GM23338 (cell line): ENCODE measurements at regions not wholly inside any gene's neighbourhood (a gene's known extent, or its start where the extent isn't known, plus 50 kb on each side); places are given as distances from the start of the nearest gene placed in this dataset.

Experiments
- ATAC-seq: fragments of 200-7000 bp; cut with Tn5 transposase; 3 replicates; pipeline ENCODE4 v1.9.1; 2020
- DNase-seq: peaks from one replicate; pipeline ENCODE4 v3.0.0-alpha.2; 2015; ENCODE audit warnings: low spot score
- H2AFZ ChIP-seq: fragments of 200-600 bp; sonication (generic); 2 replicates; pipeline ENCODE4 v1.8.0; 2016; ENCODE audit warnings: antibody characterized with exemption, mild to moderate bottlenecking, moderate library complexity
- H3F3A ChIP-seq: fragments of 200-600 bp; sonication (generic); replicated peaks from 2 replicates; pipeline ENCODE4 v1.8.0; 2017; ENCODE audit warnings: antibody characterized with exemption, mixed run types, low read depth
- H3K27ac ChIP-seq: fragments of 200-600 bp; sonication (generic); 2 replicates; pipeline ENCODE4 v1.6.1; 2016; ENCODE audit warnings: low read depth
- H3K27me3 ChIP-seq: fragments of 200-600 bp; sonication (generic); 2 replicates; pipeline ENCODE4 v1.8.0; 2016; ENCODE audit warnings: mild to moderate bottlenecking, mixed run types, moderate library complexity; ENCODE audit not compliant: insufficient read depth
- H3K36me3 ChIP-seq: fragments of 200-600 bp; sonication (generic); 2 replicates; pipeline ENCODE4 v1.8.0; 2016; ENCODE audit warnings: mild to moderate bottlenecking; ENCODE audit not compliant: insufficient read depth
- H3K4me1 ChIP-seq: fragments of 200-600 bp; sonication (generic); 2 replicates; pipeline ENCODE4 v1.8.0; 2016; ENCODE audit warnings: mild to moderate bottlenecking, moderate library complexity; ENCODE audit not compliant: insufficient read depth
- H3K4me2 ChIP-seq: fragments of 200-600 bp; sonication (generic); 2 replicates; pipeline ENCODE4 v1.7.1; 2017; ENCODE audit warnings: mixed run types
- H3K4me3 ChIP-seq: fragments of 200-600 bp; sonication (generic); 2 replicates; pipeline ENCODE4 v1.6.1; 2016; ENCODE audit warnings: mixed run types
- H3K79me2 ChIP-seq: fragments of 200-600 bp; sonication (generic); replicated peaks from 2 replicates; pipeline ENCODE4 v1.8.0; 2017; ENCODE audit warnings: mild to moderate bottlenecking; ENCODE audit not compliant: insufficient read depth
- H3K9me2 ChIP-seq: fragments of 200-600 bp; sonication (generic); 2 replicates; pipeline ENCODE4 v1.8.0; 2017; ENCODE audit not compliant: insufficient read depth
- H4K20me1 ChIP-seq: fragments of 200-600 bp; sonication (generic); replicated peaks from 2 replicates; pipeline ENCODE4 v1.8.0; 2017; ENCODE audit warnings: mild to moderate bottlenecking; ENCODE audit not compliant: insufficient read depth
- H3K27ac Mint-ChIP-seq: 2 replicates; pipeline ENCODE4 v1.8.0; 2020; ENCODE audit warnings: inconsistent platforms, mild to moderate bottlenecking, moderate library complexity, mixed read lengths
- H3K27me3 Mint-ChIP-seq: 3 replicates; pipeline ENCODE4 v1.8.0; 2022; ENCODE audit warnings: low read depth, mild to moderate bottlenecking, moderate library complexity, mixed read lengths, inconsistent platforms; ENCODE audit not compliant: insufficient read depth, poor library complexity
- H3K36me3 Mint-ChIP-seq: 3 replicates; pipeline ENCODE4 v1.8.0; 2021; ENCODE audit warnings: low read depth, mild to moderate bottlenecking, inconsistent platforms, moderate library complexity, mixed read lengths
- H3K4me1 Mint-ChIP-seq: 3 replicates; pipeline ENCODE4 v1.8.0; 2020; ENCODE audit warnings: mild to moderate bottlenecking, inconsistent platforms, mixed read lengths
- H3K4me3 Mint-ChIP-seq: 3 replicates; pipeline ENCODE4 v1.8.0; 2021; ENCODE audit warnings: moderate library complexity, mild to moderate bottlenecking, inconsistent platforms, mixed read lengths
- H3K9me3 Mint-ChIP-seq: 3 replicates; pipeline ENCODE4 v1.8.0; 2020; ENCODE audit warnings: moderate library complexity, mild to moderate bottlenecking, inconsistent platforms, mixed read lengths
- EZH2 ChIP-seq: fragments of 200-600 bp; sonication (generic); IDR thresholded peaks from one replicate; pipeline ENCODE4 v1.8.0; 2017; ENCODE audit warnings: antibody characterized with exemption, mild to moderate bottlenecking, low read depth; ENCODE audit not compliant: unreplicated experiment
- STAT1 ChIP-seq: IDR thresholded peaks from one replicate; pipeline ENCODE4 v1.6.1; 2016; ENCODE audit warnings: antibody characterized with exemption; ENCODE audit not compliant: unreplicated experiment
- TF ChIP-seq, protein P1 (sequence below), 2 experiments: fragments of 200-600 bp in 1 of 2; sonication (generic) in 1 of 2; conservative IDR thresholded peaks; 2 replicates each; pipeline versions ENCODE4 v1.5.1 to v1.6.1; 2016 to 2017; ENCODE audit warnings: antibody characterized with exemption in 2 of 2, low read depth in 2 of 2, mild to moderate bottlenecking in 2 of 2, moderate library complexity in 1 of 2
- TF ChIP-seq, protein P2 (sequence below): IDR thresholded peaks from one replicate; pipeline ENCODE4 v1.6.1; 2018; ENCODE audit warnings: antibody characterized with exemption; ENCODE audit not compliant: unreplicated experiment
- TF ChIP-seq, protein P3 (sequence below): fragments of 250-450 bp; sonication (Bioruptor Pico); IDR thresholded peaks from 2 replicates; pipeline ENCODE4 v1.5.0; 2020; ENCODE audit warnings: mild to moderate bottlenecking, moderate library complexity
- TF ChIP-seq, protein P4 (sequence below): IDR thresholded peaks from 2 replicates; pipeline ENCODE4 v1.6.1; 2016; ENCODE audit warnings: antibody characterized with exemption

DNA sequence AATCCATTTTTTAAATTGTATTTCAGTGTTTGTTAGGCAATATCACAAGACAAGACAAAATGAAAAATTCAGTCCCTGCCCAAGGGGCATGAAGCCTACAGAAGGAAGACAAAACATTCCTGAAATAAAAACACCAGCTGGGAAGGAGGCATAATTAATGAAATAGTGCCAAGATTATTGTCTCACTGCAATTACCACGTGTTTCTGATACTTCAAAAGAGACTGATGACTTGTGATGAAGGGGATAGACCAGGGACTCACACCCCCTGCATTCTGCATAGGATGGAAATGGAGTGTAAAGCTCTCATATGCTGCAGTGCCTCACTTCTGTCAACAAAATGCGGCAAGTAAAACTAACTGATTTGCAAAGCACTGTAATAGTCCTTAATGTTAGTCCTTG is 178.1 kb downstream of the BARD1 start:
- Mint-ChIP-seq H3K27ac (no peak overlapping the region), H3K27me3 (no peaks in the 10 kb centered on the region), H3K4me3 (no peak overlapping the region), H3K4me1 (no peaks in the 10 kb centered on the region), H3K36me3 (no peaks in the 10 kb centered on the region), H3K9me3 (no peaks in the 10 kb centered on the region)
- Histone ChIP-seq H3K4me3 (no peak overlapping the region), H3K27ac (no peak overlapping the region), H3K4me2 (no peak overlapping the region), H3K4me1 (no peaks in the 10 kb centered on the region), H2AFZ (no peak overlapping the region), H3K79me2 (no peaks in the 10 kb centered on the region), H4K20me1 (no peaks in the 10 kb centered on the region), H3K9me2 (no peaks in the 10 kb centered on the region), H3F3A (no peaks in the 10 kb centered on the region), H3K36me3 (no peaks in the 10 kb centered on the region), H3K27me3 (no peaks in the 10 kb centered on the region)
- no peak for DNase-seq
- no peak for TF ChIP-seq STAT1
- TF ChIP-seq, protein P1, sequence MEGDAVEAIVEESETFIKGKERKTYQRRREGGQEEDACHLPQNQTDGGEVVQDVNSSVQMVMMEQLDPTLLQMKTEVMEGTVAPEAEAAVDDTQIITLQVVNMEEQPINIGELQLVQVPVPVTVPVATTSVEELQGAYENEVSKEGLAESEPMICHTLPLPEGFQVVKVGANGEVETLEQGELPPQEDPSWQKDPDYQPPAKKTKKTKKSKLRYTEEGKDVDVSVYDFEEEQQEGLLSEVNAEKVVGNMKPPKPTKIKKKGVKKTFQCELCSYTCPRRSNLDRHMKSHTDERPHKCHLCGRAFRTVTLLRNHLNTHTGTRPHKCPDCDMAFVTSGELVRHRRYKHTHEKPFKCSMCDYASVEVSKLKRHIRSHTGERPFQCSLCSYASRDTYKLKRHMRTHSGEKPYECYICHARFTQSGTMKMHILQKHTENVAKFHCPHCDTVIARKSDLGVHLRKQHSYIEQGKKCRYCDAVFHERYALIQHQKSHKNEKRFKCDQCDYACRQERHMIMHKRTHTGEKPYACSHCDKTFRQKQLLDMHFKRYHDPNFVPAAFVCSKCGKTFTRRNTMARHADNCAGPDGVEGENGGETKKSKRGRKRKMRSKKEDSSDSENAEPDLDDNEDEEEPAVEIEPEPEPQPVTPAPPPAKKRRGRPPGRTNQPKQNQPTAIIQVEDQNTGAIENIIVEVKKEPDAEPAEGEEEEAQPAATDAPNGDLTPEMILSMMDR (conservative IDR thresholded peaks at IDR 0.05; ENCODE audit: low read depth in 2 of 2), result no peak
- TF ChIP-seq, protein P2, sequence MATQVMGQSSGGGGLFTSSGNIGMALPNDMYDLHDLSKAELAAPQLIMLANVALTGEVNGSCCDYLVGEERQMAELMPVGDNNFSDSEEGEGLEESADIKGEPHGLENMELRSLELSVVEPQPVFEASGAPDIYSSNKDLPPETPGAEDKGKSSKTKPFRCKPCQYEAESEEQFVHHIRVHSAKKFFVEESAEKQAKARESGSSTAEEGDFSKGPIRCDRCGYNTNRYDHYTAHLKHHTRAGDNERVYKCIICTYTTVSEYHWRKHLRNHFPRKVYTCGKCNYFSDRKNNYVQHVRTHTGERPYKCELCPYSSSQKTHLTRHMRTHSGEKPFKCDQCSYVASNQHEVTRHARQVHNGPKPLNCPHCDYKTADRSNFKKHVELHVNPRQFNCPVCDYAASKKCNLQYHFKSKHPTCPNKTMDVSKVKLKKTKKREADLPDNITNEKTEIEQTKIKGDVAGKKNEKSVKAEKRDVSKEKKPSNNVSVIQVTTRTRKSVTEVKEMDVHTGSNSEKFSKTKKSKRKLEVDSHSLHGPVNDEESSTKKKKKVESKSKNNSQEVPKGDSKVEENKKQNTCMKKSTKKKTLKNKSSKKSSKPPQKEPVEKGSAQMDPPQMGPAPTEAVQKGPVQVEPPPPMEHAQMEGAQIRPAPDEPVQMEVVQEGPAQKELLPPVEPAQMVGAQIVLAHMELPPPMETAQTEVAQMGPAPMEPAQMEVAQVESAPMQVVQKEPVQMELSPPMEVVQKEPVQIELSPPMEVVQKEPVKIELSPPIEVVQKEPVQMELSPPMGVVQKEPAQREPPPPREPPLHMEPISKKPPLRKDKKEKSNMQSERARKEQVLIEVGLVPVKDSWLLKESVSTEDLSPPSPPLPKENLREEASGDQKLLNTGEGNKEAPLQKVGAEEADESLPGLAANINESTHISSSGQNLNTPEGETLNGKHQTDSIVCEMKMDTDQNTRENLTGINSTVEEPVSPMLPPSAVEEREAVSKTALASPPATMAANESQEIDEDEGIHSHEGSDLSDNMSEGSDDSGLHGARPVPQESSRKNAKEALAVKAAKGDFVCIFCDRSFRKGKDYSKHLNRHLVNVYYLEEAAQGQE, result no peak
- TF ChIP-seq, protein P3, sequence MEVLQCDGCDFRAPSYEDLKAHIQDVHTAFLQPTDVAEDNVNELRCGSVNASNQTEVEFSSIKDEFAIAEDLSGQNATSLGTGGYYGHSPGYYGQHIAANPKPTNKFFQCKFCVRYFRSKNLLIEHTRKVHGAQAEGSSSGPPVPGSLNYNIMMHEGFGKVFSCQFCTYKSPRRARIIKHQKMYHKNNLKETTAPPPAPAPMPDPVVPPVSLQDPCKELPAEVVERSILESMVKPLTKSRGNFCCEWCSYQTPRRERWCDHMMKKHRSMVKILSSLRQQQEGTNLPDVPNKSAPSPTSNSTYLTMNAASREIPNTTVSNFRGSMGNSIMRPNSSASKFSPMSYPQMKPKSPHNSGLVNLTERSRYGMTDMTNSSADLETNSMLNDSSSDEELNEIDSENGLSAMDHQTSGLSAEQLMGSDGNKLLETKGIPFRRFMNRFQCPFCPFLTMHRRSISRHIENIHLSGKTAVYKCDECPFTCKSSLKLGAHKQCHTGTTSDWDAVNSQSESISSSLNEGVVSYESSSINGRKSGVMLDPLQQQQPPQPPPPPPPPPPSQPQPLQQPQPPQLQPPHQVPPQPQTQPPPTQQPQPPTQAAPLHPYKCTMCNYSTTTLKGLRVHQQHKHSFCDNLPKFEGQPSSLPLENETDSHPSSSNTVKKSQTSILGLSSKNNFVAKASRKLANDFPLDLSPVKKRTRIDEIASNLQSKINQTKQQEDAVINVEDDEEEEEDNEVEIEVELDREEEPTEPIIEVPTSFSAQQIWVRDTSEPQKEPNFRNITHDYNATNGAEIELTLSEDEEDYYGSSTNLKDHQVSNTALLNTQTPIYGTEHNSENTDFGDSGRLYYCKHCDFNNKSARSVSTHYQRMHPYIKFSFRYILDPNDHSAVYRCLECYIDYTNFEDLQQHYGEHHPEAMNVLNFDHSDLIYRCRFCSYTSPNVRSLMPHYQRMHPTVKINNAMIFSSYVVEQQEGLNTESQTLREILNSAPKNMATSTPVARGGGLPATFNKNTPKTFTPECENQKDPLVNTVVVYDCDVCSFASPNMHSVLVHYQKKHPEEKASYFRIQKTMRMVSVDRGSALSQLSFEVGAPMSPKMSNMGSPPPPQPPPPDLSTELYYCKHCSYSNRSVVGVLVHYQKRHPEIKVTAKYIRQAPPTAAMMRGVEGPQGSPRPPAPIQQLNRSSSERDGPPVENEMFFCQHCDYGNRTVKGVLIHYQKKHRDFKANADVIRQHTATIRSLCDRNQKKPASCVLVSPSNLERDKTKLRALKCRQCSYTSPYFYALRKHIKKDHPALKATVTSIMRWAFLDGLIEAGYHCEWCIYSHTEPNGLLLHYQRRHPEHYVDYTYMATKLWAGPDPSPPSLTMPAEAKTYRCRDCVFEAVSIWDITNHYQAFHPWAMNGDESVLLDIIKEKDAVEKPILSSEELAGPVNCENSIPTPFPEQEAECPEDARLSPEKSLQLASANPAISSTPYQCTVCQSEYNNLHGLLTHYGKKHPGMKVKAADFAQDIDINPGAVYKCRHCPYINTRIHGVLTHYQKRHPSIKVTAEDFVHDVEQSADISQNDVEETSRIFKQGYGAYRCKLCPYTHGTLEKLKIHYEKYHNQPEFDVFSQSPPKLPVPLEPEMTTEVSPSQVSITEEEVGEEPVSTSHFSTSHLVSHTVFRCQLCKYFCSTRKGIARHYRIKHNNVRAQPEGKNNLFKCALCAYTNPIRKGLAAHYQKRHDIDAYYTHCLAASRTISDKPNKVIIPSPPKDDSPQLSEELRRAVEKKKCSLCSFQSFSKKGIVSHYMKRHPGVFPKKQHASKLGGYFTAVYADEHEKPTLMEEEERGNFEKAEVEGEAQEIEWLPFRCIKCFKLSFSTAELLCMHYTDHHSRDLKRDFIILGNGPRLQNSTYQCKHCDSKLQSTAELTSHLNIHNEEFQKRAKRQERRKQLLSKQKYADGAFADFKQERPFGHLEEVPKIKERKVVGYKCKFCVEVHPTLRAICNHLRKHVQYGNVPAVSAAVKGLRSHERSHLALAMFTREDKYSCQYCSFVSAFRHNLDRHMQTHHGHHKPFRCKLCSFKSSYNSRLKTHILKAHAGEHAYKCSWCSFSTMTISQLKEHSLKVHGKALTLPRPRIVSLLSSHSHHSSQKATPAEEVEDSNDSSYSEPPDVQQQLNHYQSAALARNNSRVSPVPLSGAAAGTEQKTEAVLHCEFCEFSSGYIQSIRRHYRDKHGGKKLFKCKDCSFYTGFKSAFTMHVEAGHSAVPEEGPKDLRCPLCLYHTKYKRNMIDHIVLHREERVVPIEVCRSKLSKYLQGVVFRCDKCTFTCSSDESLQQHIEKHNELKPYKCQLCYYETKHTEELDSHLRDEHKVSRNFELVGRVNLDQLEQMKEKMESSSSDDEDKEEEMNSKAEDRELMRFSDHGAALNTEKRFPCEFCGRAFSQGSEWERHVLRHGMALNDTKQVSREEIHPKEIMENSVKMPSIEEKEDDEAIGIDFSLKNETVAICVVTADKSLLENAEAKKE (CRISPR knock-in tag), result no peak
- no peak for TF ChIP-seq EZH2
- TF ChIP-seq, protein P4, sequence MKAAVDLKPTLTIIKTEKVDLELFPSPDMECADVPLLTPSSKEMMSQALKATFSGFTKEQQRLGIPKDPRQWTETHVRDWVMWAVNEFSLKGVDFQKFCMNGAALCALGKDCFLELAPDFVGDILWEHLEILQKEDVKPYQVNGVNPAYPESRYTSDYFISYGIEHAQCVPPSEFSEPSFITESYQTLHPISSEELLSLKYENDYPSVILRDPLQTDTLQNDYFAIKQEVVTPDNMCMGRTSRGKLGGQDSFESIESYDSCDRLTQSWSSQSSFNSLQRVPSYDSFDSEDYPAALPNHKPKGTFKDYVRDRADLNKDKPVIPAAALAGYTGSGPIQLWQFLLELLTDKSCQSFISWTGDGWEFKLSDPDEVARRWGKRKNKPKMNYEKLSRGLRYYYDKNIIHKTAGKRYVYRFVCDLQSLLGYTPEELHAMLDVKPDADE, result no peak
- ATAC-seq, result no peak
